GM11168 (cell line): ENCODE measurements at regions not wholly inside any gene's neighbourhood (a gene's known extent, or its start where the extent isn't known, plus 50 kb on each side); places are given as distances from the start of the nearest gene placed in this dataset.

Source experiments
- in situ Hi-C: fragments of 300-500 bp; cut with MboI; formaldehyde crosslinking; loops from one replicate; pipeline ENCODE4 v1.12.0; 2022; ENCODE audit warnings: low sequenced_read_pairs; ENCODE audit not compliant: unreplicated experiment

DNA sequence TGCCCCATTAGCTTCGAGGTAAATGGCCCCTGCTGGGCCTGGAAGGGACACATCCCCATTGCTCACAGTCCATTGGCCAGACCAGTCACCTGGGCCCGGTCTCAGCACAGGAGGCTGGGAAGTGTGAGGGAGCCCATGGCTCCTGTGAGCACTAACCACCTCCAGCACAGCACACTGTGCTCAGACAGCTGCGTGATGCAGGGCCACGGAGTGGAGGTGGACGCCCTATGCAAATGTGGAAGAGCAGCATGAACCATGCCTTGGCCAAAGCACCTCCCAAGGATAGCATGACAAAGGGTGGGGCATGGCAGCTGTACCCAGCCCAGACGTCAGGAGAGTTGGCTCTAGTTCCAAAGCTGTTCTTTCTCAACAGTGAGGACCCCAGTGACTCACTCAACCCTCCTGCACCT is 120.1 kb upstream of the ZMIZ1 start:
- in situ Hi-C loops = no loop called here

DNA sequence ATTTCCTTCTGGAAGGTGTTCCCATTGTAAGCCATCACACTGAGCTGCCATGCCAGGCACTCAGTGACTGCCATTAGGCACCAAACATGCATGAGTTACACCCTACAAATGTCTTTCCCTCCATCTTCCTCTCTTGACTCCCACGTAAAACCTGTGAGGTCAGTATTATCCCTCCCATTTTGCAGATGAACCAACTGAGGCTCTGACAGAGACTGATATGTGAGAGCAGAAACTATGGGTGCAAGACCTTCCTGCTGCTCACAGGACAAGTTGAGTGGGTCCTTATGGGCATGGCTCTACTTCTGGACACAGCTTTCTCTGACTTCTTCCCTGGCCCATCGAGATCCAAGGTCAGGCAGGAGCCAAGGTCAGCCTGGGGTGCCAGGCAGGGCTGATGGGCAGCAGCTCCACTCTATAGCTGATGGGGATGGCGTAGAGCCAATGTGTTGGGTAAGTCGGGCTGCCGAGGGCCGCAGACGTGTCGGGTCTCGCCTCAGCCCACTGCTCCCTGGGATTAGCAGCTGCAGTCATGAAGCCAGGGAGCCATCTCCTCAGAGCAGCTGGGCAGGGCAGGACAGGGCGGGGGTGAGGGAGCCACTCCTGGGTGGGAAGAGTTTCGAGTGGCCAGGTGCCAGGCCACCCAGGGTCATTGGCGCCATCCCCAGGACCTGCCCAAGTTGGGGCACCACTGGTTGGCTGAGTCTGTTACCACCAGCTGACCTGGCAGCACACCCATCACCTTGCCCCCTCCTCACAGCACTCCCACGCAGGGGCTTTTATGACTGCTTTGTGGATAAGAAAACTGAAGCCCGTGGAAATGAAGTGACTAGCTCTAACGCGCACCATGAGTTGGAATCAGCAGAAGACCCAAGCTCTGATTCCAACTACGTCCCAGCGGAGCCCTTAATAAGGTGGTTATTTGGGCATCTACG is 117.8 kb upstream of the ZMIZ1 start:
- in situ Hi-C loops = no loop called here

DNA sequence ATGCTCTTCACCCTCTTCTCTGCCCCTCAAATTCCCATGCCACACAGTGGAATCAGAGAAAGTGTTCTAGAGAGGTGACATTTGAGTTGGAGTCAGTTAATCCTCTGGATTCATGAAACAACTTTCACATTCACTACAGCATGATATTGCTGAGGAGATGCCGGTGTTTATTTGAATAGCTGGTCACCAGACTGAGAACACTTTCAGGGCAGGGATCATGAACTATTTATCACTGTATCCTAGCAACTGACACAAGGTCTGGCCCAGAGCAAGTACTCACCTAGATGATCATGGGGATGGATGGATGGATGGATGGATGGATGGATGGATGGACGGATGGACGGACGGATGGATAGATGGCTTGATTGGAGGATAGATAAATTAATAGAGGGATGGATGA is 116.7 kb upstream of the ZMIZ1 start:
- in situ Hi-C loops = no loop called here

DNA sequence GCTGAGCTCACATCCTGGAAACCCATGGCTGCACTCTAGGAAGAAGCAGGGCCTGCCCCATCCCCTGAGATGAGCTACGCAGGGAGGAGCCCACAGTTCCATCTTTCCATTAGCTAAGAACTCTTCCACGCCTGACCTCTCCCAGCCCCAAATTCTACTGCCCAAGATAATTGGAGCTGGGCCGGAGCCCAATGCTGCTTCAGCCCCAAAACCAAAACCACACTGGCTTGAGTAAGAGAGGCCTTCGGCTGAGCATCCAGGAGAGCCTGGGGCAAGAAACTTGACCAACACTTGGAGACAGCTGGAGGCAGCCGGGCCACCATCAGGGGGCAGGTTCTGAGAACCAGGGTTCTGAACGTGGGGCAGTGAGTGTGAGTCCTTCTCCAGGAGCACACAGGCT is 116.1 kb upstream of the ZMIZ1 start:
- in situ Hi-C loops = no loop called here

DNA sequence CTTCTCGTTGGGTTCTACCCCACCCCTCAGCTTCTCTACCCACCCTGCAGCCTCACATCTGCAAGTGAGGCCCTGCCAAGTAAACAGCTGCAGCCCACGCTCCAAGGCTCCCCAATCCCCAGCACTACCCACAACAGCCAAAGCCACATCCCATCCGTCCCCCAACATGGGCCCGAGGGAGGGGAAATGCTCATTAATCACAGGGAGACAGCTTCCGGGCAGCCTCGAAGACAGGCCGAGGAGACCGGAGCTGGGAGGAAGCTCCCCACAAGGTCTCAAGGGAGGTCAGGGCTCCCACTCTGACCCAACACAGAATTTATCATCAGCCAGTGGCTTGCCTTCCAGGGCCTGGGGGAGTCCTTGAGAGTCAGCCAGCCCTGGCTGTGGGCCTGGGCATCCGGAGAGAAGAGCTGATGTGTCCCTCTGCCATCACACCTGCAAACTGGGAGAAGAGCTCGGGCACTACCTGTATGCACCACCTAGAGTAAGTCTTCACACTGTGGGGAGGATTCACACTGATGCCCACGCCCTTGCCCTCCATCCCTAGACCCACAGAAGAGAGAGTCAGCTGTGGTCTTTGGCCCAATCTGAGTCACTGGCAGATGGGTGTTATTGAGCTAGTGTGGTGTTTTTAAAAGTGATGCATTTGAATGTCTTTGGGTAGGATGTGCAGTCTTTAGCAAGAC is 115.5 kb upstream of the ZMIZ1 start:
- in situ Hi-C loops = no loop called here

DNA sequence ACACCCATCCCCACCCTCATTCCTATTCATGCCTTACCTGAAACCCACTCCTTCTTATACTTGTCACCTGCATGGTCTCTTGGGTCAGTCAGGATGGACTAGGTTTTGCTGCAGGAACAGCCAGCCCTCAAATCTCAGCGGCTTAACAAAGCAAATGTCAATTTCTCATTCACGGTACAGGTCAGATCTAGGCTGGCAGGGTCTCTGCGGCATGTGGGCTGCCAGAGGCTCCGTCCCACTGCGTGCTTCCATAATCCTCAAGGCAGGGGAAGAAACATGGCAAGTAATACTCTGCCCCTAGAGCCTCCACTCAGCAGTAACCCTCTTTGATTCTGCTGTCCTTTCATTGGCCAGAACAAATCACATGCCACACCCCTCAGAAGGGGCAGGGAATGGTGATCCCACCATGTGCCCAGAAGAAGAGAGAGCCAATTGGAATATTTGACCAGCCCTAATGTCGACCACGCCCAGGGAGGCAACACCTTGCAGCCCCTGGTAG is 114.9 kb upstream of the ZMIZ1 start:
- in situ Hi-C loops = no loop called here

DNA sequence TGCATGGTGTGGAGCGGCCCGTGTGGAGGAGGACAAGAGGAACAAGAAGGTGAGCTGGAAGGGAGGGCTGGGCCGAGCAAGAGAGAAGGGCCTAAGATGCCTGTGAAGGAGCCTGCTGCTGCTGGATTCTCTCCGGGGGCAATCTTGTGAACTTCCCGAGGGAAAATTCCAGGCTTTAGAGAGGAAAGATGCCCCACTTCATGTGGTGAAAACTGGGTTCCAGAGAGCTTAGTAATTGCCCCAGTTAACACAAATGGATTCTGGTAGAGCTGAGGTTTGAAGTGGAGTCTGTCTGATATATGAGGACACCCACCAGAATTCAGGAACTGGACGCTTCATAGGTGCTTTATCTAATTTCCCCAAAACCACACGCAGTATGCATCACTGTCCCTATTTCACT is 114.1 kb upstream of the ZMIZ1 start:
- in situ Hi-C loops = no loop called here

DNA sequence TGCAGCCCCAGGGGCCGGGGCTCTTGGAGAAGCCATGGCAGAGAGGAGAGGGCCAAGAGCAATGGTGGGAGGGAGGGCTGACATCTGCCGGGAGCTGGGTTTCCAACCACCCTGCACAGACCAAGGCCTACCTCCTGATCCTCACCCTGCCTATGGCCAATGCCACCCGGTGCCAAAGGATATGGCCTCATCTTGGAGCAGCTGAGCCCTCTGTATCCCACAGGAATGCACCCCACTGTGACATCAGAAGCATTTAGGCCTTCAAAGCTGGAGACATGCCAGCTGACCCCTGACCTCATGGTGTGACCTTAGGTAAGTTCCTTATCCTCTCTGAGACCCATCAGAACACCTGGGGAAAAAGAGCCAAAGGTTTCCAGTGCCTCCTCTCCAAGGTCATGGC is 113.6 kb upstream of the ZMIZ1 start:
- in situ Hi-C loops = no loop called here

DNA sequence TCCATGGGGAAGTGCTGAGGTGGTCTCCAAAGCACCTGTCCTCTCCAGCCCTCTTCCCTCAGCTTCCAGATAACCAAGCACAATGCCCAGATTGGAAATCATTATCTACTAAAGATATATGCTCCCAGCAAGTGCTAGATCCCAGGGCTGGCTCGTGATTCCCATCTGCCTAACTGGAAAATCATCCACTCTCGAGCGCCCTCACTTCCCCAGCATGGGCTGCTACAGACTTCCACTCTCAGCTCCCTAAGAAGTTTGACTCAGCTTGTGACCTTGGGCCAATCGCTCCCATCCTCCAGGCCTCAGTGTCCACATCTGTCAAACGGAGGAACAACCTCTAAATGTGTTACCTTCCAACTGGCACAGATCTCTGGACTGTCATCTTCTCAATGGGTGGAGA is 112.4 kb upstream of the ZMIZ1 start:
- in situ Hi-C loops = no loop called here

DNA sequence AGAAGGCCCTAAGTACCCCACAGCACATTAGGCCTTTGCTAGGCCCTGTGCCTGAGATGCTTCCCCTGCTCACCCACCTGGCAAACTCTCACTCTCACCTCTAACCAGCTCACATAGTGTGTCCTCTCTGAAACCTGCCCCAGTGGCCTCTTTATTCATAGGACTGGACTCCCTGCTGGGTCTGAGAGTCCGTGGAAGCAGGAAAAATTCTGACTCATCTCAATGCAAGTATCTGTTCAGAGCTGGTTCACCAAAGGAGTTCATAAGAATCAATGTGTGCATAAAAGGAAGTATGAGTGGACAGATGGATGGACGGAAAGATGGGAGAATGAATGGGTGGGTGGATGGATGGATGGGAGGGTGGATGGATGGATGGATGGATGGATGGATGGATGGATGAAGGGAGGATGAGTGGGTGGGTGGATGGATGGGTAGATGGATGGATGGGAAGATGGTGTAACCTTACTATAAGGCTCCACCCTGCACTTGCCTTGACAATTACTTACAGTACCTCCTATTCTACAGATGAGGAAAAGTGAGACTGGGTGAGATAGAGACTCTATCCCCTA is 111.2 kb upstream of the ZMIZ1 start:
- in situ Hi-C loops = no loop called here

DNA sequence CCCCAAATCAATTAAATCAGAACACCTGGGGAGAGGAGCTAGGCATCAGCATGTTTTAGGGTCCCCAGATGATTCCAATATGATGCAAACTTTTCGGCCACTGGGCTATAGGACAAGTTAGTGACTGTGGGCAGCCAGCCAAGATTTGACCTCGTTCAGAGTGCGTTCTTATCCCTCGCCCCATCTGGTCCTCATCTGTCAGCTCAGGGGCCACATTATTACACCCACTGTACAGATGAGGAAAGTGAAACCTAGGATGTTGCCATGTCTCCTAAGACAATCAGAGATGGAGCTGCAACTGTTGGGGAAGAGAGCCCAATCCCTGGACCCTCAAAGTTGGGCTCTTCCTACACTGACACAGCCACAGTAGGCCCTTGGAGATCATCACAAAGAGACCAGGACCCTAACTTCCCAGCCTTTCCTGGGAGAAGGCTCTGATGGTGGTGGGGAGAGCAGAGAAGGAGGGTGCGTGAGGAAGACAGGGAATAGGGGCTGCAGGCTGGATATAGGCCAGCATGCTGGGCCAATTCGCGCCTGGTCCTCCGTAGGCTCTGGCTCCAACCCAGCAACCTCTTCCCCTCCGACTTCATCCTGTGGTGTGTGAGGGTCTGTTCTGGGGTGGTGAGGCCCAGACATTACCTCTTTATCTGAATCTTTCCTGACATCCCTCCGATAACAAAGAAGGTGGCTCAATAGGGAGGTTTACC is 109.4 kb upstream of the ZMIZ1 start:
- in situ Hi-C loops = no loop called here

DNA sequence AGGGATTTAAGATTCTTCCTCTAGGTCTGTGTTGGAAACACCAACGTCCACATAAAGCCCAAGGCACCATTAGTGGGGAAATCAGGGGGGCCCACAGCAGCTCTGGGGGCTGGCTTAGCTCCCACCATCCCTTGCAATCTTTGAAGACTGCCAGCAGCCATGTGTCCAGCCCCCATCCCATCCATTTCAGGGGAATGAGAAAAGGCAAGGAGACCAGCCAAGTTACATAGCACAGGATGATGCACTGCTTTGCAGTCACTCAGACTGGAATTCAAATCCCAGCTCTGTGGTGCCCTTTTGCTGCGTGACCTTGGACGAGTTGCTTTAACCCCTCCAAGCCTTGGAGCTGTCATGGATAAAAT is 108.9 kb upstream of the ZMIZ1 start:
- in situ Hi-C loops = no loop called here

DNA sequence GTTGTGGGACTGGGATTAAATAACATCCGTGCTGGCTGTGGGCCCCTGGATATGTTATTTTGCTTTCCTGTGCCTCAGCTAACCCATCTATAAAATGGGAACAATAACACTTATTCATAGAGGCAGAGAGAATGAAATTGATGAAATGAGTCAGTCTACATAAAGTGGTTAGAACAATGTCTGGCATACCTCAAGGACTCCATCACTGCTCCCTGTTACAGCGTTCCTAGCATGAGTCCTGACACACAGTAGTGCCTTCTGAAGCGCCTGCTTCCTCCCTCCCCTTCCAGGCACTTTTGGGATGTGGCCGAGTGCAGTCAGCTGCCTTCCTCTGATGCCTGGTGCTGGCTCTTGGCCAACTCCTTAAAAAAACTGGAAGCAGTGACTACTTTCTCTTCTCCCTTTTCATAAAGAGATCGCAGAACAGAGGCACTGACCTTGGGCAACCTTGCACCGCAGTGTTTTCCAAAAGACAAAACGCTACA is 108.4 kb upstream of the ZMIZ1 start:
- in situ Hi-C loops = no loop called here

DNA sequence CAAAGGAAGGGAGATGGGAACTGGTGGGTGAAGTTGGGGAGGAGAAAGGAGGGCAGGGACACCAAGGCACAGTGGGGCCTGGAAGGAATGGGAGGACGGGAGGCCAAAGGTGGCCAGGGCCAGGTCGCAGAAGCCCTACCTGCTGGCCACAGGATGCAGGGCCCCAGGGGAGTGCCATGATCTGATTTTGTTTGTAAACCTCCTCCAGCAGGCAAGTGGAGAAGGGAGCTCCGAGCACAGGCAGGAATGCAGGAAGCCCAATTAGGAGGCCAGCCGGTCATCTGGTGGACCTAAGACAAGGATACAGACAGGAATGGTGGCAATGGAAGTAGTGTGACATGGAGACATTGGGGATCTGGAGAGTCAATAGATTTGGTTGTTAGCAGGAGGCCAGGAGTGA is 107.0 kb upstream of the ZMIZ1 start:
- in situ Hi-C loops = no loop called here

DNA sequence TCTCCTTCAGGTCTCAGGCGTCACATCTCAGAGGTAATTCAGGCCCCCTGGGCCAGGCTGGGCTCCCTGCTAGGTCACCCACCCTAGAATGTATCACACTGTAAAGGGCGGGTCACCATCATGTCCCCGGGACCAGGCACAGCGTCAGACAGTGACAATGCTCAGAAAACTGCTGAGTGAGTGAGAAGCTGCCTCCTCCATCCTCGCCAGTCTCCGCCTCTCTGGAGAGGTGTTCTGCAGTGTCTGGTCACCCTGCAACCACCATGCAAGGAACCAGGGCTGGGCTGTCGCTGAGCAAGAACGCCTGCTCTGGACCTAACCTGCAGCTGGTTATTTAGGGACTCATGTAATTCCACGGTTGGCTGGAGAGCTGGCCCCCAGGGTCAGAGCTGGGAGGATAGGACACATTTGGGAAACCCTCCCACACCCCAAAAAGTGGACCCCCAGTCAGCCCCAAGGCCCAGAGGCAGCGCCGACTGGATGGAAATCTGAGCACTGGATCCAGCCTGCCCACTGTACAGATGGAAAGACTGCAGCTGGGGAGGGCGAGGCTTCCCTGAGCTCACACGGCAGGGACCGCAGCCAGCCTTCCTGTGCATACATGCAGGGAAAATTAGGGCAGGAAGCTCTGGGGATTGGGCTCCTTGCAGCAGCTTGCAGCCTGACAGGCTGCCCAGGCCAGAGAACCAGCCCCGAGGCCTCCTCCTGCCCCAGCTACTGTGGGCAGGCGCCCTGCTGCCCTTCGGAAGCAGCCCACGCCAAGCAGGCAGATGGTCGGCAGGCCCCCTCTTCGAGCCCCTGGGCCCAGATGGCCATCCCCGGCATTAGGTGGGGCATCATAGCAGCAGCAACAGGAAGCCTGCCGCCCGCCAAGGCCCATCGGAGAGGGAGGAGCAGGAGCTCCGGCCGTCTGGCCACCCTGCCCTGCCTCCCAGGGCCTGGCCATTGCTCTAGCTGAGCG is 105.4 kb upstream of the ZMIZ1 start:
- in situ Hi-C loops = no loop called here

DNA sequence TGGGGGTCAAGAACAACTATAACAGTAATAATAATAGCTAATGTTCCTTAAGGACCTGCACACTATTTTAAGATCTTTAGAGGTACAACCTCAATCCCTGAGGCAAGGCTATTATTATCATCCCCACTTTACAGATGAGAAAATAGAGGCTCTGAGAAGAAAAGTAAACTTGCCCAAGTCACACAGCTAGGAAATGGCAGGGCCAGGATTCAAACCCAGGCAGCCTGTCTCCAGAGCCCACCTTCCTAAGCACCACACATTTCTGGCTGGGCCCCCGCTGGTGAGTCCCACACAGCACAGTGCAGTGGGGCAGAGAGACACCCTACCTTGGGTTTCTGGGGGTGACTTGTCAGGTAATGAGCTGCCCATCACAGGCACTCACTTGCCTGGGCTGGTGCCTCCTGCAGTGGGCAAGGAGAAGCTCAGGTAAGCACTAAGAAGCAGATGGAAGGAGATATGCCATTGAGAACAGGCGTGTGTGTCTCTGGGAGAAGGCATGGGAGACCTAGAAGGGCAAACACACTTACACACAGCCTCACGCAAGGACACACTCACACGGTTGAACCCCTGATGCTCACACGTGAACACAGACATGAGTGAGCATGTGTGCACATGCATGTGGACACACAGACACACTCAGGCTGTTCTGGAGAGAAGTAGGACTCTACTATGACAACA is 104.4 kb upstream of the ZMIZ1 start:
- in situ Hi-C loops = no loop called here

DNA sequence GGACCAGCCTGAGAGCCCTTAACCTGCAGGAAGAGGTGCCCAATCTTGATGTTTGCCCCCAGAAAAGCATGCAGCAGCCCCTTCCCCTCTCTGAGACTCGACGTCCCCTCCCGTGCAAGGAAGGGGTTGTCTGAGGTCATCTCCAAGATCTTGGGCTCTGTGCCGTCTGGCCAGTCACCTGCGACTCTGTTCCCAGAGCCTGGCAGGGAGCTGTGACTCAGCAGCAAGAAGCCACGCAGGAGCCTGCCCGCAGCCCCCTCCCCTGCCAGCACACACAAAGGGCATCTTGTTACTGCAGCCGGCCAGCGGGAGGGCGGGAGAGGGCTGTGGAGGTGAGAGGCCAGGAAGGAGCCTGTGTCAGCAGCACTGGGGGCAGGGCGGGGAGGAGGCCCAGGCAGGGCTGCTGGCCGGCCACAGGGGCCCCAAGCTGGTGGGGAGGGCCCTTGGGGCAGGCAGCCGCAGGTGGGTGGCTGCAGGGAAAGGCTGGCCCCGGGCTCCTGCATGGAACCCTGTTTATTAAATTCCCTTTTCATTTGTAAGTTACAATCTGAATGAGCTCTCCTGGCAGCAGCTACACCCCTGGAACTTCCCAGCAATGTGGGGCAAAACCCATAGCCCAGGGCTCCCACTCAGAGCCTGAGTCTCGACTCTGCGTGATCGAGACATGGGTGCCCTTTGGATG is 103.7 kb upstream of the ZMIZ1 start:
- in situ Hi-C loops = no loop called here

DNA sequence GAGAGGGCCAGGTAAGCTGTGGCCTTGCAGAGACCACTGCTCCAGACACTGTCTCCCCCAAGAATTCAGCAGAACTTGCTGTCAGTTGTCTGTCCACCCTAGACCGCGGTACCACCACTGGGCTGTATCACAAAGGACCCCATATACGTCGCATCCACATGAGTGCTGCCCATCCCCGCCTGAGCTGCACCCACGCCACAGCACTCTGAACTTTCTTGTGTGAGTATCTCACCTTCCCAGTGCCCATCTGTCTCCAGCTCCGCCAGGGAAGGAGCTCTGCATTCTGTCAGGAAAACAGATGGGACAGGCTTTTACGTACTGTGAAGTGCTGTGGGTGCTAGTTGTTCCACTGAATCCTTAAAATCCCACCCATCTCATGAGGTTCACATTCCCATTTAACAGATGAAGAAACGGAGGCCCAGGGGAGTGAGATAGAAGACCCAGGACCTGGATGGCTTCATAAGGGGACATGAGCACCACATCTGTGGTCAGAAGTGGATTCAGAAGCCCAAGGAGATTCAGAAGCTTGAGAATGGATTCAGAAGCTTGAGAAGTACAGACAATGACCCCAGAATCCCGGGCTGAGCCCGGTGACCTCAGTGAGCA is 102.5 kb upstream of the ZMIZ1 start:
- in situ Hi-C loops = no loop called here
